ENCODE measurements at regions not wholly inside any gene's neighbourhood (a gene's known extent, or its start where the extent isn't known, plus 50 kb on each side); places are given as distances from the start of the nearest gene placed in this dataset.
A peak's percentile ranks its signal among the peaks of the same experiment; 100 is the strongest.

DNA sequence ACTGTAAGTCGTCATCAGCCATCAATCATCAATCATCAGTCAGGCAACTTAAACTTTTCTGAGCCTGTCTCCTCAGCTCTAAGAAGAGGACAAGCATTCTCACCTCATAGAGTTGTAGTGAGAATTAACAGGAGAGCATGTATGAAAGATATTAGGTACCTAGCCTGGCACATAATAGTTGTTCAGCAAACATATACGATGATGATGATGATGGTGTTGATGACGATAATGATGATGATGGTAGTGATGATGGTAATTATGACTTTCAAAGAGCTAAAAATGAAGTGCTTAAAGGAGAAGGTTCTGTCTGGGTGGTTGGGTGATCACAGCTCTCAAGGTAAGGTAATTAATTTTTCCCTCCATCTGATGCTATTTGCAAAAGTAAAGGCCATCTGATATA lies 55.1 kb upstream of the ADRB1 start:
- Histone ChIP-seq H3K27ac (no peak overlapping the region), H3K4me3 (no peak overlapping the region)
- TF ChIP-seq, protein P1, sequence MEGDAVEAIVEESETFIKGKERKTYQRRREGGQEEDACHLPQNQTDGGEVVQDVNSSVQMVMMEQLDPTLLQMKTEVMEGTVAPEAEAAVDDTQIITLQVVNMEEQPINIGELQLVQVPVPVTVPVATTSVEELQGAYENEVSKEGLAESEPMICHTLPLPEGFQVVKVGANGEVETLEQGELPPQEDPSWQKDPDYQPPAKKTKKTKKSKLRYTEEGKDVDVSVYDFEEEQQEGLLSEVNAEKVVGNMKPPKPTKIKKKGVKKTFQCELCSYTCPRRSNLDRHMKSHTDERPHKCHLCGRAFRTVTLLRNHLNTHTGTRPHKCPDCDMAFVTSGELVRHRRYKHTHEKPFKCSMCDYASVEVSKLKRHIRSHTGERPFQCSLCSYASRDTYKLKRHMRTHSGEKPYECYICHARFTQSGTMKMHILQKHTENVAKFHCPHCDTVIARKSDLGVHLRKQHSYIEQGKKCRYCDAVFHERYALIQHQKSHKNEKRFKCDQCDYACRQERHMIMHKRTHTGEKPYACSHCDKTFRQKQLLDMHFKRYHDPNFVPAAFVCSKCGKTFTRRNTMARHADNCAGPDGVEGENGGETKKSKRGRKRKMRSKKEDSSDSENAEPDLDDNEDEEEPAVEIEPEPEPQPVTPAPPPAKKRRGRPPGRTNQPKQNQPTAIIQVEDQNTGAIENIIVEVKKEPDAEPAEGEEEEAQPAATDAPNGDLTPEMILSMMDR (IDR thresholded peaks at IDR 0.05): no peak
- no peak for DNase-seq (ENCODE audit: low spot score)

DNA sequence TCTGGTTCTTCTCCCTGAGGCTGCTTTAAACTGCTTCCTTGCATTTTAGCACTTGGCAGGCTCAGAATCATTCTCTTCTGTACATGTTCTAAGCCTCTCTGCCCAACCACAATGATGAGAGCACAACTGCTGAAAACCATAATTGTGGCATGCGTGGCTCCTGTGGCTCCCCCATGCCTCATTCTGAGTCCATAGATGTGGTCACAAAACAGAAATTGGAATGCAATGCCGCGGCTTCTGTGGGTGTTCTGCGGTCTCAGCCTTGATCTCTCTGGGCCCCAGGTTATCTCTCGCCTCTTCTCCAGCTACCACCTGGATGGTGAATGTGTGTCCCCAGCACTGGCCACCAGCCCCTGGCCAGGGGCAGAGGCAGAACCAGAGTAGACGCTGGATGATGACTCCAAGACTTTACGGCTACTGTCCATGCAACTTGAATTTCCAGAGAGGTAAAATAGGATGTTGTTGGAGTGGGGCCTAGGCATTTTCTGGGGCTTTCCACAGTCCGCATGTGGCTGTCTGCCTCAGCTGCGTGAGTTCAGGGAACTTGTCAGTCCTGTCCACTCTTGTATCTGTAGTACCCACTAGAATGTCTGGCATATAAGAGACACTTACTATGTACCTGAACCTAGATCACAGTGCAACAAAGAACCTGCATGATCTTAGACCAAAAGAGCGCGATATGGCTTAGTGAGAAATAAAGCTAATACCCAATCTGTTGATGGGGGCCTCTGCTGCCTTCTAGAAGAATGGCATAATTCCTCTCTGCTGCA lies 52.4 kb upstream of the ADRB1 start:
- Histone ChIP-seq H3K27ac (no peak overlapping the region), H3K4me3 (no peak overlapping the region)
- TF ChIP-seq, protein P1 (IDR thresholded peaks at IDR 0.05): no peak
- DNase-seq (ENCODE audit: low spot score): no peak

DNA sequence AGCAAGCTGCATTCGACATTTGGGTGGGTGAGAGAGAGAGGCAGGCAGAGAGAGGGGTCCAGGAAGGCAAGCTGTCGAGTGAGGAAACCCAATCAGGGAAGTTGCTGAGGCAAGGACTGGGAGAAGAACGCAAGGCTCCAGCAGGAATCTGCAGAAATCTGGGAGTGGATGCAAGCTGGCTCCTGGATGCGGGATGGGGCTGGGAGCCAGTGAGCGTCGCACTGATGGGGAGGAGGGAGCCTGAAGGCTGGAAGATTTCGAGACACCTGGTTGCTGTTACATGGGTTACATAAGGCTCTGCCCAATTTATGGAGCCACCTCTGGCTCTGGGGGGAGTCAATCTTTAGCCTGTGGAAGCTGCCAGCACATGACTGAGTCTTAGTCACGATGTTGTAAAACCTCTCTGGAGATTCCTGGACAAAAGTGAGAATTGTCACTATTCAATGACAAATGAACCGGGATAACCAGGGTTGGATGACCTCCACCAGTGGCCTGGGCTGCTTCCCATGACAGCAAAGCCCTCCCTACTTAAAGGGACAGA lies 51.1 kb upstream of the ADRB1 start:
- Histone ChIP-seq H3K27ac (no peak overlapping the region), H3K4me3 (no peak overlapping the region)
- TF ChIP-seq, protein P1 (IDR thresholded peaks at IDR 0.05): no peak
- DNase-seq (ENCODE audit: low spot score): no peak

DNA sequence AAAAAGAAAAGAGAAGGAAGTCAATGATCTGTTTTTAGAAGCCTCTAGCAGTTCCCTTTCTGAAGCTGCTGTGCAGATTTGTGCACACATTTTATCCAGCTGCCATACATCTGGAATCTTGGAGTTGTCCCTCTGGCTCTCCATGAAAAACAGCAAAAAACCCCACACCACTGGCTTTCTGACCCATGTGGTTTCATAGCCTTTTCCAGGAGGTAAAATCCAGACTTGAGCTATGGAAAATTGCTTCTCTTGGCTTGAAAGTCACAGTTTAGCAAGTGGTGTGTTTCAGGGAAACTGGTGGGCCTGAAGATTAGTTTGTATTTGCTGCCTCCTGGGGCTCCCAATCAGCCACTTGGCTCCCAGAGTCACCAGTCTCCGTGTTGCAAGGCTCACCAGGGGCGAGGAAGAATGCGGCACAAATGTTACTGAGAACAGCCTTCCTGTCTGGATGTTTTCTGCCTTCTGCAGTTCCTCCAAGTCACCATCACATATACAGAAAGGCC lies 50.1 kb upstream of the ADRB1 start:
- TF ChIP-seq, protein P1 (IDR thresholded peaks at IDR 0.05): no peak
- Histone ChIP-seq H3K4me3 (no peak overlapping the region), H3K27ac (peak overlapping the region in 1 of 2 donors; percentile 45)
- DNase-seq (ENCODE audit: low spot score): no peak
